DOHH2 (cell line): ENCODE measurements at regions not wholly inside any gene's neighbourhood (a gene's known extent, or its start where the extent isn't known, plus 50 kb on each side); places are given as distances from the start of the nearest gene placed in this dataset.

ENCODE experiments used
- H3F3A ChIP-seq: fragments of 200-600 bp; sonication (generic), shearing (Covaris generic); 2 replicates; pipeline ENCODE4 v1.6.0; 2016; ENCODE audit warnings: antibody characterized with exemption, mild to moderate bottlenecking; ENCODE audit not compliant: control insufficient read depth, insufficient read depth
- H3K27ac ChIP-seq: fragments of 200-600 bp; sonication (generic); 2 replicates; pipeline ENCODE4 v1.5.1; 2014; ENCODE audit warnings: low read depth, mild to moderate bottlenecking, low read length, moderate library complexity
- H3K27me3 ChIP-seq: fragments of 200-600 bp; sonication (generic); 2 replicates; pipeline ENCODE4 v1.6.1; 2014; ENCODE audit warnings: mild to moderate bottlenecking, low read length, mixed read lengths; ENCODE audit not compliant: control insufficient read depth
- H3K36me3 ChIP-seq: fragments of 200-600 bp; sonication (generic); 2 replicates; pipeline ENCODE4 v1.6.1; 2014; ENCODE audit warnings: mild to moderate bottlenecking, low read length, moderate library complexity, mixed read lengths; ENCODE audit not compliant: control insufficient read depth
- H3K4me1 ChIP-seq: fragments of 200-600 bp; sonication (generic); 2 replicates; pipeline ENCODE4 v1.6.1; 2014; ENCODE audit warnings: mild to moderate bottlenecking, low read length, mixed read lengths; ENCODE audit not compliant: control insufficient read depth
- H3K4me2 ChIP-seq: fragments of 200-600 bp; sonication (generic); 2 replicates; pipeline ENCODE4 v1.6.0; 2014; ENCODE audit warnings: mild to moderate bottlenecking, low read length, moderate library complexity
- H3K4me3 ChIP-seq: fragments of 200-600 bp; sonication (generic); 2 replicates; pipeline ENCODE4 v1.5.1; 2014; ENCODE audit warnings: mild to moderate bottlenecking, low read length, mixed read lengths
- H3K79me2 ChIP-seq: fragments of 200-600 bp; sonication (generic); 2 replicates; pipeline ENCODE4 v1.6.1; 2014; ENCODE audit warnings: mild to moderate bottlenecking, low read length, mixed read lengths; ENCODE audit not compliant: control insufficient read depth
- H3K9me2 ChIP-seq: fragments of 200-600 bp; sonication (generic); replicated peaks from 2 replicates; pipeline ENCODE4 v1.6.1; 2014; ENCODE audit warnings: mild to moderate bottlenecking, low read length, mixed read lengths; ENCODE audit not compliant: control insufficient read depth
- H3K9me3 ChIP-seq: fragments of 200-600 bp; sonication (generic); 2 replicates; pipeline ENCODE4 v1.6.1; 2014; ENCODE audit warnings: antibody characterized with exemption, low read length, mixed read lengths; ENCODE audit not compliant: control insufficient read depth, insufficient read depth
- H4K20me1 ChIP-seq: fragments of 200-600 bp; sonication (generic); 2 replicates; pipeline ENCODE4 v1.6.0; 2014; ENCODE audit warnings: low read depth, mild to moderate bottlenecking, antibody characterized with exemption, low read length, moderate library complexity; ENCODE audit not compliant: control insufficient read depth, insufficient read depth
- CTCF ChIP-seq: fragments of 200-600 bp; sonication (generic); IDR thresholded peaks from one replicate; pipeline ENCODE4 v1.5.1; 2014; ENCODE audit warnings: antibody characterized with exemption, mild to moderate bottlenecking, low read depth, low read length; ENCODE audit not compliant: poor library complexity, severe bottlenecking
- EZH2phosphoT487 ChIP-seq: fragments of 200-600 bp; sonication (generic); IDR thresholded peaks from 2 replicates; pipeline ENCODE4 v1.6.1; 2017; ENCODE audit warnings: borderline replicate concordance, mild to moderate bottlenecking, antibody characterized with exemption, low read length, moderate library complexity, mixed read lengths

GRCh38 chr12:130088504-130088903 lies 73.8 kb upstream of the FZD10 start:
- no peaks in the 10 kb centered on the region for H3K4me1 ChIP-seq
- no peaks in the 10 kb centered on the region for H3F3A ChIP-seq
- H3K4me2 ChIP-seq, result no peak overlapping the region
- no peak for TF ChIP-seq EZH2phosphoT487
- TF ChIP-seq CTCF, result no peak
- no peaks in the 10 kb centered on the region for H3K27me3 ChIP-seq
- no peaks in the 10 kb centered on the region for H3K9me2 ChIP-seq
- H3K9me3 ChIP-seq, result peaks cover 7% of the 10 kb centered on the region; the same call in 1 of the 2 replicates
- H4K20me1 ChIP-seq, result no peaks in the 10 kb centered on the region
- H3K4me3 ChIP-seq, result no peak overlapping the region
- H3K36me3 ChIP-seq, result no peaks in the 10 kb centered on the region
- no peak overlapping the region for H3K27ac ChIP-seq
- H3K79me2 ChIP-seq, result no peaks in the 10 kb centered on the region

- H3K4me3 ChIP-seq, result no peak overlapping the region
- peaks cover 7% of the 10 kb centered on the region; the same call in 1 of the 2 replicates for H3K9me3 ChIP-seq
- H4K20me1 ChIP-seq, result no peaks in the 10 kb centered on the region
- H3K4me1 ChIP-seq, result no peaks in the 10 kb centered on the region
- no peaks in the 10 kb centered on the region for H3F3A ChIP-seq
- no peaks in the 10 kb centered on the region for H3K36me3 ChIP-seq
- no peaks in the 10 kb centered on the region for H3K79me2 ChIP-seq
- no peaks in the 10 kb centered on the region for H3K9me2 ChIP-seq
- H3K27me3 ChIP-seq, result no peaks in the 10 kb centered on the region
- no peak overlapping the region for H3K27ac ChIP-seq
- TF ChIP-seq CTCF (no peak), EZH2phosphoT487 (no peak)
- H3K4me2 ChIP-seq, result no peak overlapping the region
These were observed 71.7 kb upstream of the FZD10 start for GRCh38 chr12:130090542-130090941.

GRCh38 chr12:130093380-130093779 lies 68.9 kb upstream of the FZD10 start:
- Histone ChIP-seq H3K27me3 (no peaks in the 10 kb centered on the region), H3K4me3 (no peak overlapping the region), H3K4me1 (no peaks in the 10 kb centered on the region), H3K79me2 (no peaks in the 10 kb centered on the region), H3F3A (no peaks in the 10 kb centered on the region), H4K20me1 (no peaks in the 10 kb centered on the region), H3K27ac (no peak overlapping the region), H3K4me2 (no peak overlapping the region), H3K36me3 (no peaks in the 10 kb centered on the region), H3K9me3 (peaks cover 7% of the 10 kb centered on the region; the same call in 1 of the 2 replicates), H3K9me2 (no peaks in the 10 kb centered on the region)
- no peak for TF ChIP-seq CTCF
- no peak for TF ChIP-seq EZH2phosphoT487
